ENCODE measurements at regions not wholly inside any gene's neighbourhood (a gene's known extent, or its start where the extent isn't known, plus 50 kb on each side); places are given as distances from the start of the nearest gene placed in this dataset.
A peak's percentile ranks its signal among the peaks of the same experiment; 100 is the strongest.

DNA sequence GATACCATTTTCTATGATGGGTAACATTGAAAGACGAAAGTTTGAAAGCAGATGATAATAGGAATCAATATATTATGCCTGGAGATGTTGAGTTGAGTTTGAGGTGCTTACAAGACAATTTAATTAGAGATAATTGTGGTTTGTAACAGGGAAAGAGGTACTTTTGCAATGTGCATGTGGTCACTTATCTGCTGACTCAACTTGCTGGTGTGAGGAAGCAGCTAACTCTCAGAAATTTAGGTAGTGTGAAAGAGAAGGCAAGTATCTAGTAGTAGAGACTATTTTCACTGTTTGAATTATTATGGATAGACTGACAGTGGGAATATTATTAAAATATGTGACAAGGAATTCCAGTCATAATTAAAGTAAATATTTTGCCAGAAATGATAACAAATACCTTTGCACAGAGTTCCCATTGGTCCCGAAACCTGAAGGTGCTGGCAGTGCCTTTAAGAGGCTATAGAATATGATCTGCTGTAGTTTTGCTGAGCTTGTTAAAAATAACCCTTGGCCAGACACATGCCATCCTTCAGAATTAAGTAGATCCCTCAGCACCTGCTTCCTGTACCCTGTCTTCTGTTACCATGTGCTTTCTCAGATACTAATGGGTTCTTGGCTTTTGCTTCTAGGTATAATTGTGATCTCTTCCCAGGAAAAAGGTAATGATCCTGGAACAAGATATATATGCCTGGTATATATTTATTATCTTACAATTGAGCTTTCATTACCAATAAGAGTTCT is 315.9 kb downstream of the BCHE start:
- no peaks in the 10 kb centered on the region for H4K20me1 ChIP-seq (ENCODE audit: low read length)
- H3K27me3 ChIP-seq (ENCODE audit: low read length) = no peaks in the 10 kb centered on the region
- ATAC-seq (no peak), DNase-seq (no peak)
- intact Hi-C loops (cut with micrococcal nuclease) = no loop called here
- no TSS peak for BruUV-seq (replicated peaks)
- H3K9ac ChIP-seq (ENCODE audit: low read length) = no peak overlapping the region
- ChIA-PET CTCF (interaction anchor here (0.6 kb wide), 1 partner anchor 24 kb away, joined by 3 read pairs; no protein-coding TSS in a partner anchor), POLR2A (ENCODE audit: unreplicated experiment) (no interaction called here)
- peaks cover 3% of the 10 kb centered on the region; the same call in 1 of the 2 replicates for H3K4me1 ChIP-seq (ENCODE audit: insufficient read depth, low read length)
- H3K9me3 ChIP-seq (ENCODE audit: low read length) = no peaks in the 10 kb centered on the region
- no peaks in the 10 kb centered on the region for H3K9me2 ChIP-seq (replicated peaks; ENCODE audit: low read length)
- TF ChIP-seq EZH2 (IDR thresholded peaks at IDR 0.05; ENCODE audit: low read length, unreplicated experiment) = no peak
- no peak for TF ChIP-seq EZH2phosphoT487 (IDR thresholded peaks at IDR 0.05; ENCODE audit: borderline replicate concordance, low read length)
- TF ChIP-seq, protein P1, sequence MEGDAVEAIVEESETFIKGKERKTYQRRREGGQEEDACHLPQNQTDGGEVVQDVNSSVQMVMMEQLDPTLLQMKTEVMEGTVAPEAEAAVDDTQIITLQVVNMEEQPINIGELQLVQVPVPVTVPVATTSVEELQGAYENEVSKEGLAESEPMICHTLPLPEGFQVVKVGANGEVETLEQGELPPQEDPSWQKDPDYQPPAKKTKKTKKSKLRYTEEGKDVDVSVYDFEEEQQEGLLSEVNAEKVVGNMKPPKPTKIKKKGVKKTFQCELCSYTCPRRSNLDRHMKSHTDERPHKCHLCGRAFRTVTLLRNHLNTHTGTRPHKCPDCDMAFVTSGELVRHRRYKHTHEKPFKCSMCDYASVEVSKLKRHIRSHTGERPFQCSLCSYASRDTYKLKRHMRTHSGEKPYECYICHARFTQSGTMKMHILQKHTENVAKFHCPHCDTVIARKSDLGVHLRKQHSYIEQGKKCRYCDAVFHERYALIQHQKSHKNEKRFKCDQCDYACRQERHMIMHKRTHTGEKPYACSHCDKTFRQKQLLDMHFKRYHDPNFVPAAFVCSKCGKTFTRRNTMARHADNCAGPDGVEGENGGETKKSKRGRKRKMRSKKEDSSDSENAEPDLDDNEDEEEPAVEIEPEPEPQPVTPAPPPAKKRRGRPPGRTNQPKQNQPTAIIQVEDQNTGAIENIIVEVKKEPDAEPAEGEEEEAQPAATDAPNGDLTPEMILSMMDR (conservative IDR thresholded peaks at IDR 0.05; ENCODE audit: low read depth, low read length) = no peak
- no peak overlapping the region for H2AFZ ChIP-seq (ENCODE audit: low read length)
- no peaks in the 10 kb centered on the region for H3K79me2 ChIP-seq (ENCODE audit: low read length)
- no peaks in the 10 kb centered on the region for H3F3A ChIP-seq (ENCODE audit: low read length, unreplicated experiment)
- no peaks in the 10 kb centered on the region for H3K36me3 ChIP-seq (ENCODE audit: low read depth, low read length)
- no peak overlapping the region for H3K4me3 ChIP-seq (ENCODE audit: low read length)
- no peak overlapping the region for H3K27ac ChIP-seq (ENCODE audit: low read length)
- no peak overlapping the region for H3K4me2 ChIP-seq (ENCODE audit: low read length)

- ChIA-PET POLR2A (ENCODE audit: unreplicated experiment) (no interaction called here), CTCF (no interaction called here)
- no peak overlapping the region for H3K9ac ChIP-seq (ENCODE audit: low read length)
- no peaks in the 10 kb centered on the region for H3F3A ChIP-seq (ENCODE audit: low read length, unreplicated experiment)
- no peaks in the 10 kb centered on the region for H4K20me1 ChIP-seq (ENCODE audit: low read length)
- no peak for DNase-seq
- H3K27ac ChIP-seq (ENCODE audit: low read length) = no peak overlapping the region
- no peaks in the 10 kb centered on the region for H3K79me2 ChIP-seq (ENCODE audit: low read length)
- peaks cover 3% of the 10 kb centered on the region; the same call in 1 of the 2 replicates for H3K4me1 ChIP-seq (ENCODE audit: insufficient read depth, low read length)
- H2AFZ ChIP-seq (ENCODE audit: low read length) = no peak overlapping the region
- no peak overlapping the region for H3K4me2 ChIP-seq (ENCODE audit: low read length)
- H3K27me3 ChIP-seq (ENCODE audit: low read length) = no peaks in the 10 kb centered on the region
- no peak overlapping the region for H3K4me3 ChIP-seq (ENCODE audit: low read length)
- no TSS peak for BruUV-seq (replicated peaks)
- H3K36me3 ChIP-seq (ENCODE audit: low read depth, low read length) = no peaks in the 10 kb centered on the region
- TF ChIP-seq EZH2 (IDR thresholded peaks at IDR 0.05; ENCODE audit: low read length, unreplicated experiment) = no peak
- TF ChIP-seq, protein P1 (conservative IDR thresholded peaks at IDR 0.05; ENCODE audit: low read depth, low read length) = no peak
- TF ChIP-seq EZH2phosphoT487 (IDR thresholded peaks at IDR 0.05; ENCODE audit: borderline replicate concordance, low read length) = no peak
- no peaks in the 10 kb centered on the region for H3K9me3 ChIP-seq (ENCODE audit: low read length)
- ATAC-seq = no peak
- no peaks in the 10 kb centered on the region for H3K9me2 ChIP-seq (replicated peaks; ENCODE audit: low read length)
- intact Hi-C loops (cut with micrococcal nuclease) = no loop called here
Observed at GRCh38 chr3:165519687-165520086, 317.5 kb downstream of the BCHE start.

DNA sequence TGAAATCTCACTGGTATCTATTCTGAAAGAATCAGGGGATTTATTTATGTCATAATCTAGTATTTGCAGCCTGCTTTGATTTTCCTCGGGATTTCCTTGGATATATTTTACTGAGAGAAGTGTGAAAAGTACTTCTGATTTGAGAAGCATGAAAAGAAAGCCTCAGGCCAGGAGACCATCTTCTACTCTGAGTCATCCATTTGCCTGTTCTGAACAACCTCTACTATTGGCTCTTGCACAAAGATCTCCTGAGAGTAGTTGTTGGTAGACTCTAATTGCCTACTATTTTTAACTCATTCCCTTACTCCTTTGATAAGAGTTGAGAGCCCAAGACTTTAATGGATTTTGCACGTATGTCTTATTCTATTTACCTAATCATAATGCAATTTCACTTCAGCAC is 318.9 kb downstream of the BCHE start:
- Histone ChIP-seq H3K9me3 (ENCODE audit: low read length) (no peaks in the 10 kb centered on the region), H3K4me1 (ENCODE audit: insufficient read depth, low read length) (no peaks in the 10 kb centered on the region), H3K27me3 (ENCODE audit: low read length) (no peaks in the 10 kb centered on the region), H3K27ac (ENCODE audit: low read length) (no peak overlapping the region), H3K4me2 (ENCODE audit: low read length) (no peak overlapping the region), H3F3A (ENCODE audit: low read length, unreplicated experiment) (no peaks in the 10 kb centered on the region), H3K79me2 (ENCODE audit: low read length) (no peaks in the 10 kb centered on the region), H3K9ac (ENCODE audit: low read length) (no peak overlapping the region), H3K4me3 (ENCODE audit: low read length) (no peak overlapping the region), H2AFZ (ENCODE audit: low read length) (no peak overlapping the region), H3K36me3 (ENCODE audit: low read depth, low read length) (no peaks in the 10 kb centered on the region), H4K20me1 (ENCODE audit: low read length) (no peaks in the 10 kb centered on the region), H3K9me2 (replicated peaks; ENCODE audit: low read length) (no peaks in the 10 kb centered on the region)
- peak; percentile 43; the same call in 1 of the 2 replicates for ATAC-seq
- no TSS peak for BruUV-seq (replicated peaks)
- POLR2A ChIA-PET (ENCODE audit: unreplicated experiment) = no interaction called here
- no peak for TF ChIP-seq EZH2phosphoT487 (IDR thresholded peaks at IDR 0.05; ENCODE audit: borderline replicate concordance, low read length)
- TF ChIP-seq EZH2 (IDR thresholded peaks at IDR 0.05; ENCODE audit: low read length, unreplicated experiment) = no peak
- TF ChIP-seq, protein P1 (conservative IDR thresholded peaks at IDR 0.05; ENCODE audit: low read depth, low read length) = no peak
- intact Hi-C loops (cut with micrococcal nuclease) = no loop called here
- CTCF ChIA-PET = no interaction called here
- DNase-seq = no peak

Measured in PC-3 (cell line).